ENCODE measurements at regions not wholly inside any gene's neighbourhood (a gene's known extent, or its start where the extent isn't known, plus 50 kb on each side); places are given as distances from the start of the nearest gene placed in this dataset.

DNA sequence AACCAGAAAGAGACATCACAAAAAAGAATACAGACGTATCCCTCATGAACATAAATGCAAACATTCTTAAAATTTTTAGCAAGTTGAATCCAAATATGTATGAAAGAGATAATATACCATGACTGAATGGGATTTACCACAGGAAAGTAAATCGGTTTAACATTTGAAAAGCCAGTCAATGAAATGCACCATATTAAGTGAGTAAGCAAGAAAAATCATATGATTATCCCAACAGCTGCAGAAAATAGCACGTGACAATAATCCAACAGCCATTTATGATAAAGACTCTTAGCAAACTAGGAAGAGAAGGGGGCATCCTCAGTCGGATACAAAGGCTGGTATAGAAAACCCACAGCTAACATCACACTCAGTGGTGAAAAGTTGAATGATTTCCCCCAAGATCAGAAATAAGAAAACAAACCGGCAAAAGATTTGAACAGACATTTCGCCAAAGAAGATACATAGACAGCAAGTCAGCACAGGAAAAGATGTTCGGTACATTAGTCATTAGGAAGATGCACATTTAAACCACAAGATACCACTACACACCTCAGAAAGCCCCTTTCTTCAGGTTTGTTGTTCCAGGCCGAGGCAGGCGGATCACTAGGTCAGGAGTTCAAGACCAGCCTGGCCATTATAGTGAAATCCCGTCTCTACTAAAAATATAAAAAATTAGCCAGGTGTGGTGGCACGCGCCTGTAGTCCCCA lies 144.3 kb downstream of the INHBB start:
- TF ChIP-seq, protein P1, sequence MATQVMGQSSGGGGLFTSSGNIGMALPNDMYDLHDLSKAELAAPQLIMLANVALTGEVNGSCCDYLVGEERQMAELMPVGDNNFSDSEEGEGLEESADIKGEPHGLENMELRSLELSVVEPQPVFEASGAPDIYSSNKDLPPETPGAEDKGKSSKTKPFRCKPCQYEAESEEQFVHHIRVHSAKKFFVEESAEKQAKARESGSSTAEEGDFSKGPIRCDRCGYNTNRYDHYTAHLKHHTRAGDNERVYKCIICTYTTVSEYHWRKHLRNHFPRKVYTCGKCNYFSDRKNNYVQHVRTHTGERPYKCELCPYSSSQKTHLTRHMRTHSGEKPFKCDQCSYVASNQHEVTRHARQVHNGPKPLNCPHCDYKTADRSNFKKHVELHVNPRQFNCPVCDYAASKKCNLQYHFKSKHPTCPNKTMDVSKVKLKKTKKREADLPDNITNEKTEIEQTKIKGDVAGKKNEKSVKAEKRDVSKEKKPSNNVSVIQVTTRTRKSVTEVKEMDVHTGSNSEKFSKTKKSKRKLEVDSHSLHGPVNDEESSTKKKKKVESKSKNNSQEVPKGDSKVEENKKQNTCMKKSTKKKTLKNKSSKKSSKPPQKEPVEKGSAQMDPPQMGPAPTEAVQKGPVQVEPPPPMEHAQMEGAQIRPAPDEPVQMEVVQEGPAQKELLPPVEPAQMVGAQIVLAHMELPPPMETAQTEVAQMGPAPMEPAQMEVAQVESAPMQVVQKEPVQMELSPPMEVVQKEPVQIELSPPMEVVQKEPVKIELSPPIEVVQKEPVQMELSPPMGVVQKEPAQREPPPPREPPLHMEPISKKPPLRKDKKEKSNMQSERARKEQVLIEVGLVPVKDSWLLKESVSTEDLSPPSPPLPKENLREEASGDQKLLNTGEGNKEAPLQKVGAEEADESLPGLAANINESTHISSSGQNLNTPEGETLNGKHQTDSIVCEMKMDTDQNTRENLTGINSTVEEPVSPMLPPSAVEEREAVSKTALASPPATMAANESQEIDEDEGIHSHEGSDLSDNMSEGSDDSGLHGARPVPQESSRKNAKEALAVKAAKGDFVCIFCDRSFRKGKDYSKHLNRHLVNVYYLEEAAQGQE (IDR thresholded peaks at IDR 0.05; ENCODE audit: low read depth): no peak
- TF ChIP-seq TCF12 (IDR thresholded peaks at IDR 0.05; ENCODE audit: low read depth): no peak
- TF ChIP-seq YY1 (IDR thresholded peaks at IDR 0.05; ENCODE audit: low read depth): no peak
- no peak for TF ChIP-seq ZBTB7A (IDR thresholded peaks at IDR 0.05; ENCODE audit: low read depth)
- no peak for TF ChIP-seq EP300 (IDR thresholded peaks at IDR 0.05; ENCODE audit: borderline replicate concordance)
- no peak for TF ChIP-seq RAD21 (IDR thresholded peaks at IDR 0.05; ENCODE audit: low read depth)
- TF ChIP-seq TEAD4 (IDR thresholded peaks at IDR 0.05): no peak
- TF ChIP-seq CREB1 (IDR thresholded peaks at IDR 0.05; ENCODE audit: low read depth): no peak
- TF ChIP-seq, protein P2, sequence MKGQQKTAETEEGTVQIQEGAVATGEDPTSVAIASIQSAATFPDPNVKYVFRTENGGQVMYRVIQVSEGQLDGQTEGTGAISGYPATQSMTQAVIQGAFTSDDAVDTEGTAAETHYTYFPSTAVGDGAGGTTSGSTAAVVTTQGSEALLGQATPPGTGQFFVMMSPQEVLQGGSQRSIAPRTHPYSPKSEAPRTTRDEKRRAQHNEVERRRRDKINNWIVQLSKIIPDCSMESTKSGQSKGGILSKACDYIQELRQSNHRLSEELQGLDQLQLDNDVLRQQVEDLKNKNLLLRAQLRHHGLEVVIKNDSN (IDR thresholded peaks at IDR 0.05): no peak
- TF ChIP-seq NFIC (IDR thresholded peaks at IDR 0.05): no peak
- no peak for TF ChIP-seq TAF1 (IDR thresholded peaks at IDR 0.05; ENCODE audit: low read depth)
- no peak for TF ChIP-seq FOXM1 (IDR thresholded peaks at IDR 0.05; ENCODE audit: borderline replicate concordance, low read depth)
- no peak for TF ChIP-seq CEBPB (IDR thresholded peaks at IDR 0.05)
- TF ChIP-seq, protein P3, sequence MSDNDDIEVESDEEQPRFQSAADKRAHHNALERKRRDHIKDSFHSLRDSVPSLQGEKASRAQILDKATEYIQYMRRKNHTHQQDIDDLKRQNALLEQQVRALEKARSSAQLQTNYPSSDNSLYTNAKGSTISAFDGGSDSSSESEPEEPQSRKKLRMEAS (IDR thresholded peaks at IDR 0.05): no peak
- no peak for TF ChIP-seq EGR1 (IDR thresholded peaks at IDR 0.05)

DNA sequence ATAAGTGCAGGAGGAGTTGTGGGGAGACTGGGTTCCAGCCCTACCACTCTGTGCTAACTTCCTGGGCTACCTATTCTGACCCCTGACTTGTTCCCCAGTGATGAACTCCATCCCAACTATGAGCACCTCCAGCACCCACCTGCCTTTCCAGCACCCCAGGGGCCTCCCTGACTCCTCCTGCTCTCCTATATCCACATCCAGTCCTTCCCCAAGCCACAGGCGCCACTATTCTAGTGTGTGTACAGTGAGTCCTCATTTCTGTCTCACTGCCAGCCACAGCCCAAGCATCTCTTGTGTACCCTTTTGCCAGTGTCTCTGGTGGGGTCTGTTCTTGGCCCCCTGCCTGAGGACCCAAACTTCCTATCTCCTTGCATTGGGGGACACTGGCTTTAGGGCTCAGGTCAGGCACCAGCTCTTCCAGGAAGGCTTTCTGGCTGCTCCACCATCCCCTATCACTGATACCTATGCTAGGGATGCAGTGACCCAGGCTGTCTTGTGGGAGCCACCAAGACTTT lies 145.2 kb downstream of the INHBB start:
- TF ChIP-seq YY1 (IDR thresholded peaks at IDR 0.05; ENCODE audit: low read depth) (no peak), TCF12 (IDR thresholded peaks at IDR 0.05; ENCODE audit: low read depth) (no peak), EP300 (IDR thresholded peaks at IDR 0.05; ENCODE audit: borderline replicate concordance) (no peak), ZBTB7A (IDR thresholded peaks at IDR 0.05; ENCODE audit: low read depth) (no peak)

DNA sequence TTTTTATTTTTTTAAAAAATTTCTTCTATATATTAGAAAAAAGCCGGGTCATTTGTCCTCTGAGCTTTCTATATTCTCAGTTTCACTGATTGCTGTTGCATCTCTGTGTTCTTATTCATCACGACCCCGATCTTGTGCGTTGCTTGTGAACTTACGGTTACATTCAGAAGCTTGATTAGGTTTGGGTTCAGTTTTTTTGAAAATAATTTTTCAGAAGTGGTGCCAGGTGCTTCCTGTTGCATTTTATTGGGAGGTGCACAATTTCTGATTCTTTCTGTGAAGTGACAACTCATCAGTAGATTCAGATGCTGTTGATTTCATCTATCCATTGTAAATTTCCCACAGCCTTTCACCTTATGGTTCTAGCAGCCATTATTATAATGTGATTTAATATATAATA lies 147.3 kb downstream of the INHBB start:
- no peak for TF ChIP-seq RAD21 (IDR thresholded peaks at IDR 0.05; ENCODE audit: low read depth)
- no peak for TF ChIP-seq YY1 (IDR thresholded peaks at IDR 0.05; ENCODE audit: low read depth)
- no peak for TF ChIP-seq CREB1 (IDR thresholded peaks at IDR 0.05; ENCODE audit: low read depth)
- TF ChIP-seq TEAD4 (IDR thresholded peaks at IDR 0.05): no peak
- TF ChIP-seq CEBPB (IDR thresholded peaks at IDR 0.05): no peak
- TF ChIP-seq NFIC (IDR thresholded peaks at IDR 0.05): no peak
- TF ChIP-seq TAF1 (IDR thresholded peaks at IDR 0.05; ENCODE audit: low read depth): no peak
- TF ChIP-seq, protein P2 (IDR thresholded peaks at IDR 0.05): no peak
- TF ChIP-seq EGR1 (IDR thresholded peaks at IDR 0.05): no peak
- TF ChIP-seq ZBTB7A (IDR thresholded peaks at IDR 0.05; ENCODE audit: low read depth): no peak
- TF ChIP-seq, protein P3 (IDR thresholded peaks at IDR 0.05): no peak
- TF ChIP-seq, protein P1 (IDR thresholded peaks at IDR 0.05; ENCODE audit: low read depth): no peak

DNA sequence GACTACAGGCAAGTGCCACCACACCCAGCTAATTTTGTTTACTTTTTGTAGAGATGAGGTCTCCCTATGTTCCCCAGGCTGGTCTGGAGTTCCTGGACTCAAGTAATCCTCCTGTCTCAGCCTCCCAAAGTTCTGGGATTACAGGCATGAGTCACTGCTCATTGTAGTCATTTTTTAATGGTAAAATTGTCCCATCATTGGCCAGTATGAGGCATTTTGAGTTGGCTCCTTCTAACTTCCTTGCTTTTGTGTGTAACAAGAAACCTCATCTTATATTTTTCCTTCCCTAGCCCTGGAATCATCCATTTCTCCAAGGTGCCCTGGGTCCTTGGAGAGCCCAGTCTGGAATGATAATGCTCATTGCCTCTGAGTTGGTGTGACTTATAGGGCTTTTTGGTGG lies 148.5 kb downstream of the INHBB start:
- TF ChIP-seq, protein P3 (IDR thresholded peaks at IDR 0.05): no peak
- TF ChIP-seq EGR1 (IDR thresholded peaks at IDR 0.05) (no peak), FOXM1 (IDR thresholded peaks at IDR 0.05; ENCODE audit: borderline replicate concordance, low read depth) (no peak), TEAD4 (IDR thresholded peaks at IDR 0.05) (no peak), YY1 (IDR thresholded peaks at IDR 0.05; ENCODE audit: low read depth) (no peak), TAF1 (IDR thresholded peaks at IDR 0.05; ENCODE audit: low read depth) (no peak), TCF12 (IDR thresholded peaks at IDR 0.05; ENCODE audit: low read depth) (no peak), RAD21 (IDR thresholded peaks at IDR 0.05; ENCODE audit: low read depth) (no peak), CEBPB (IDR thresholded peaks at IDR 0.05) (no peak), EP300 (IDR thresholded peaks at IDR 0.05; ENCODE audit: borderline replicate concordance) (no peak), NFIC (IDR thresholded peaks at IDR 0.05) (no peak), CREB1 (IDR thresholded peaks at IDR 0.05; ENCODE audit: low read depth) (no peak), ZBTB7A (IDR thresholded peaks at IDR 0.05; ENCODE audit: low read depth) (no peak)
- TF ChIP-seq, protein P1 (IDR thresholded peaks at IDR 0.05; ENCODE audit: low read depth): no peak
- TF ChIP-seq, protein P2 (IDR thresholded peaks at IDR 0.05): no peak
